Activated CD8-positive, alpha-beta memory T cell treated with anti-CD3 and anti-CD28 coated beads for 48 hours (primary cell): ENCODE measurements at regions not wholly inside any gene's neighbourhood (a gene's known extent, or its start where the extent isn't known, plus 50 kb on each side); places are given as distances from the start of the nearest gene placed in this dataset.

Experiments used
- DNase-seq, 3 experiments: peaks; one replicate each; pipeline ENCODE4 v3.0.0-alpha.2; 2020; ENCODE audit warnings: low read depth in 2 of 3, low spot score in 2 of 3

DNA sequence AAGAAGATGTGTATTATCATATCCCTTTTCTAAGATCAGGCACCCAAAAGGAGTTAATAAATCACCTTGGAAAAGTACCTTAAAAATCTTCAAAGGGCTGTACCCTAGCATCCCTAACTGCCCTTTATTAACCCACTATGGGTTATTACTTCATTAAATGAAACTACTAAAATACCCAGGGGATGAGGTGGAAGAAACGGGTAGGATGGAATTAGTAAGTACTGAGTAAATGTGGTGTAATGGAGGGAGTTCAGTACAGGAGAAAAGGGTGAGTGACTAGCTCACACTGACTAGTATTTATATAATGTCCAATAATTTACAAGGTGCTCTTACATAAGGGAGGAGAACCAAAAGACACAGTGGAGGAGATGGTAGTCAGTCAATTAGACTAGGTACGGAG is 51.0 kb upstream of the RASGEF1B start:
- DNase-seq: no peak

DNA sequence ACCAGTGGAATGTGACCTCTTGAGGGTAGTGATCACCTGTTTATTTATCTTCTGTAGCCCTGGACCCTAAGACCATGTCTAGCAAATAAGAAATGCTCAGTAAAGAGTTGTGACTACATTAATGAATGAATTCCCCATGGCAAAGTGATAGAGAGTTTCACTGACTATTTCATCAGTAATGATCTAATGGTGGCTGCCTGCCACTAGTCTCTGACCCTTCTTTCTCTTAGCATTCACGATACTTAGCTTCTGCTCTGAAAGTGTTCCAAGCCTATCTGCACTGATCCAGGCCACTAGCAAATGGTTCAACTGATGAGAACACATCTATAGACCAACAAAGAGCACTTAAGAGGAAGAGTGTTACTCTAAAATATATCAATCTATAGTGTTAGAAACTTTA is 50.0 kb upstream of the RASGEF1B start:
- no peak for DNase-seq
